ENCODE measurements at regions not wholly inside any gene's neighbourhood (a gene's known extent, or its start where the extent isn't known, plus 50 kb on each side); places are given as distances from the start of the nearest gene placed in this dataset.

DNA sequence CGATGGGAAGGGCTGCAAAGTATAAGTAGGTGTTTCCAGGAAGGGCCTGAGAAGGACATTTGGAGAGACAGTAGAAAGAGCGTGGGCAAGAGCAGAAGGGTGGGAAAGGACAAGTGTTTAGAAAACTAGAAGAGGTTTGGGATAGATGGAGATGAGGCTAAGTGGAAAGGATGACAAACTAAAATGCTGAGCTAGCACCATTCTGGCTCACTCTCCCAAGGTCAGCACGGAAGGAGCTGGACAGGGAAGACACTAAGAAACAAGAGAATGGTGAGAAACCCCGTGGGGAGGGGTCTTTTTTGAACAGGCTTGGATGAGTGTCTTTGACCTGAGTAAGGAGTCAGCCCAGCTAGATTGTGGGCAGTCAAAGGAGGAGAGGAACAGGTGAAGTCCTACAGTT lies 286.0 kb downstream of the CDK5RAP2 start:
- H3K9me3 ChIP-seq (ENCODE audit: control insufficient read depth, low read length) = no peaks in the 10 kb centered on the region
- H3K4me3 ChIP-seq (ENCODE audit: extremely low read depth, insufficient read depth, low read length, poor library complexity, severe bottlenecking) = no peak overlapping the region
- 81 to 87% methylated on average over 4 of the region's 4 CpGs for WGBS, 2 experiments (ENCODE audit: insufficient coverage in 2 of 2)
- no peaks in the 10 kb centered on the region for H3K4me1 ChIP-seq (ENCODE audit: control insufficient read depth, insufficient read depth, low read length, poor library complexity, severe bottlenecking)
- H3K27ac ChIP-seq (ENCODE audit: low read depth, low read length, severe bottlenecking) = no peak overlapping the region
- H3K36me3 ChIP-seq (ENCODE audit: control insufficient read depth, insufficient read depth, low read length) = no peaks in the 10 kb centered on the region

DNA sequence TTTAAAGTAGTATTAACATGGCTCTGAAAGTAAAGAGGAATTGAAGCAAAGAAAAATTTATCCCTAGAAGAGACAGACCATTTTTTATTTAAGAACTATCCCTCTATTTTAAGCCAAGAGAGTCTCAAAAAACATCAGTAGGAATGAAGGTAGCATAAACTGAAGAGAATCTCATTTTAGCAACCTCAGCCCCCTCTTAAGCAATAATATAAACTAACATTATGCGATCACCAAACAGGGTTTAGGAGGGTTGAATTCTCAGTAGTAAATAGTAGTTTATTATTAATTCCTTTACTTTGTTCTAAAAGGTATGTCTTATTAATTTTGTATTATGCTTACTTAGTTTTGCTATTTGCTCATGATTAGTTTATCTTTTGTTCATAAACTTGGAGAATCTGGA lies 287.4 kb downstream of the CDK5RAP2 start:
- no CpG with 5 or more reads among the region's 1 CpG for WGBS, 2 experiments (ENCODE audit: insufficient coverage in 2 of 2)
- Histone ChIP-seq H3K27ac (ENCODE audit: low read depth, low read length, severe bottlenecking) (no peak overlapping the region), H3K4me1 (ENCODE audit: control insufficient read depth, insufficient read depth, low read length, poor library complexity, severe bottlenecking) (no peaks in the 10 kb centered on the region), H3K4me3 (ENCODE audit: extremely low read depth, insufficient read depth, low read length, poor library complexity, severe bottlenecking) (no peak overlapping the region), H3K9me3 (ENCODE audit: control insufficient read depth, low read length) (no peaks in the 10 kb centered on the region), H3K36me3 (ENCODE audit: control insufficient read depth, insufficient read depth, low read length) (no peaks in the 10 kb centered on the region)

DNA sequence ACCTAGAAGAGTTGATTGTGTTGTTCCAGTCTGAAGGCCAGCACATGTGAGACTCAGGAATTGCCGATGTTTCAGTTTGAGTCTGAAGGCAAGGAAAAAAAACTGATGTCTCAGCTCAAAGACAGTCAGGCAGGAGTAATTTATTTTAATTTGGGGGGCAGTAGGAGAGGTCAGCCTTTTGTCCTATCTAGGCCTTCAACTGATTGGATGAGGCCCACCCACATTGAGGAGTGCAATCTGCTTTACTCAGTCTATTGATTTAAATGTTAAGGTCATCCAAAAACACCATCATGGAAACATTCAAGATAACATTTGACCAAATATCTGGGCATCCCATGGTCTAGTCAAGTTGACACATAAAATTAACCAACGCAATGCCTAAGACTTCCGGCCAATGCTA lies 288.9 kb downstream of the CDK5RAP2 start:
- Histone ChIP-seq H3K27ac (ENCODE audit: low read depth, low read length, severe bottlenecking) (no peak overlapping the region), H3K9me3 (ENCODE audit: control insufficient read depth, low read length) (no peaks in the 10 kb centered on the region), H3K4me1 (ENCODE audit: control insufficient read depth, insufficient read depth, low read length, poor library complexity, severe bottlenecking) (no peaks in the 10 kb centered on the region), H3K36me3 (ENCODE audit: control insufficient read depth, insufficient read depth, low read length) (no peaks in the 10 kb centered on the region), H3K4me3 (ENCODE audit: extremely low read depth, insufficient read depth, low read length, poor library complexity, severe bottlenecking) (no peak overlapping the region)
- WGBS, 2 experiments (ENCODE audit: insufficient coverage in 2 of 2) = 96 to 100% methylated on average over 3 of the region's 3 CpGs

DNA sequence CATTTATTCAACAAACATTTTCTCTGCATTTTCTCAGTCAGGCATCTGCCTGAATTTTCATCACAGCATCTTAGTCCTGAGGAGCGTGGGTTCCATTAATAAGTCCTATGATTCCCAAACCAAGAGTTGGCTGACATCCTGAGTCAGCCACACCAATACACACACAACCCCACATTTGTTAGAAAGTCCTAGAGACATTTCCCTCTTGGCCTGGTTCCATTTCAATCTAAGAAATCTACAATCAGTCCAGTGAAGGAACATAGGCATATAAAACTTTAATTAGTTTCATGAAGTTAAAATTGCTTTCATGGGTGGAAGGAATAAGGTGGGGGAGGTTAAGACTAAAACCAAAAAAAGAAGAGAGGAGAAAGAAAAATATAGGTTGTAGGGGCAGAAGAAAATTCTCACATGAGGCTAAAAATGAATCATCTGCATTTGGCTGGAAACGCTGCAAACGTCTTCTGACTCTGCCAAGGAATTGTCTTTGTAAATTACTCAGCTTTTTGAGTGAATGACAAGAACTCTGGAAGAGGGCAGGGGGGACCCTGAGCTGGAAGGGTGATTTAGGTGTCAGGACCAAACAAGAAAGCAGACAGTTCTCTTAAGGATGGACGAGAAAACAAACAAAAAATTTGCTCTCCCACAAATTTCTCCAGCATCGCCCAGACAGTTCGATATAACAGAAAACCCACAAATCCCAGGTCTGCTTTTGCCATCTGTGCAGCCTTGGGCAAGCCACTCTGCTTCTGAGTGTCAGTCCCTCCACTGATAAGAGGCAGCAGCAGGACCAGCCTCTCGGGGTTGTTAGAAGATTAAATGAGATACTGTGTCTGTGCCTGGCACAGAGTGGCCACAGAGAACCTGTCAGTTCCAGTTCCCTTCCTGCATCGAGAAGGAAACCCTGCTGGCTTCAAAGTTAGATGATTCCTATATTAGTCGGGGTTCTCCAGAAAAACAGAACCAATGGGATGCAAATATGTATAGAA lies 289.7 kb downstream of the CDK5RAP2 start:
- Histone ChIP-seq H3K9me3 (ENCODE audit: control insufficient read depth, low read length) (no peaks in the 10 kb centered on the region), H3K36me3 (ENCODE audit: control insufficient read depth, insufficient read depth, low read length) (no peaks in the 10 kb centered on the region), H3K27ac (ENCODE audit: low read depth, low read length, severe bottlenecking) (no peak overlapping the region), H3K4me1 (ENCODE audit: control insufficient read depth, insufficient read depth, low read length, poor library complexity, severe bottlenecking) (no peaks in the 10 kb centered on the region), H3K4me3 (ENCODE audit: extremely low read depth, insufficient read depth, low read length, poor library complexity, severe bottlenecking) (no peak overlapping the region)
- WGBS, 2 experiments (ENCODE audit: insufficient coverage in 2 of 2) = 87 to 92% methylated on average over 9 of the region's 9 CpGs

DNA sequence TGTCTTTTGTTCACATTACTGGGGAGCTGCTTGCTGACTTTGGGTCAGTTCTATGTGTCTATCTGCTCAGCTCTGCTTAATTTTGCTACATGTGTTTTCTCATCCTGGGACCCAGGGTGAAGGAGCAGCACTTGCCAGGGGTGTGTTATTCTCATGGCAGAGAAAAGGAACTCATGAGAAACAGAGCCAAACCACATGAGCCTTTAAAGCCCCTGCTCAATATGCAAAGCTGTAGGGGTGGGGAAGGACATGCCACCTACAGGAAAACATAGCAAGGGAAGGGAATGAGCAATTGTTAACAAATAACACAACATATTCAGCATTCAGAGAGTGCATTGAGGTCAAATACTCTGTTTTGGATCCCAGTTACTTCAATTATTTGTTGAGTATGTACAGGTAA lies 290.9 kb downstream of the CDK5RAP2 start:
- Histone ChIP-seq H3K4me1 (ENCODE audit: control insufficient read depth, insufficient read depth, low read length, poor library complexity, severe bottlenecking) (no peaks in the 10 kb centered on the region), H3K4me3 (ENCODE audit: extremely low read depth, insufficient read depth, low read length, poor library complexity, severe bottlenecking) (no peak overlapping the region), H3K9me3 (ENCODE audit: control insufficient read depth, low read length) (no peaks in the 10 kb centered on the region), H3K27ac (ENCODE audit: low read depth, low read length, severe bottlenecking) (no peak overlapping the region), H3K36me3 (ENCODE audit: control insufficient read depth, insufficient read depth, low read length) (no peaks in the 10 kb centered on the region)

DNA sequence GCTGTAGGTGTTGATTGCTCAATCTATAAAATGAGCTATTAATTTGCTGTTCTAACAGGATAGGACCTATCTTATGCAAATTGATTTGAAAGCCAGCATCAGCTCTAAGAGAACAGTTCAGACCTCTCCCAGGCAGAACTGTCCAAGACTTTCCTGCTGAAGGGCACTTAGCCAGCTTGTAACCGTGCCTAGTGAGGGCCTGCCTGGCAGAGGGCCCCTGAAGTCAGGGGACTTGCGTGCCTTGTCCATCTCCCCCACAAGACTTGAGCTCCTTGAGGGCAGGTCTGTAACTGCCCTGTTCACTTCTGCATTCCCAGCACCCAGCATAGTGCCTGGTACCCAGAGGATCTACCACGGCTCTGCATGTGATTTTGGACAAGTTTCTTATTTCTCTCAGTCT lies 293.4 kb downstream of the CDK5RAP2 start:
- no peak overlapping the region for H3K27ac ChIP-seq (ENCODE audit: low read depth, low read length, severe bottlenecking)
- WGBS, 2 experiments (ENCODE audit: insufficient coverage in 2 of 2) = 84 to 94% methylated on average over 2 to 3 of the region's 3 CpGs
- no peaks in the 10 kb centered on the region for H3K36me3 ChIP-seq (ENCODE audit: control insufficient read depth, insufficient read depth, low read length)
- H3K4me3 ChIP-seq (ENCODE audit: extremely low read depth, insufficient read depth, low read length, poor library complexity, severe bottlenecking) = no peak overlapping the region
- no peaks in the 10 kb centered on the region for H3K4me1 ChIP-seq (ENCODE audit: control insufficient read depth, insufficient read depth, low read length, poor library complexity, severe bottlenecking)
- H3K9me3 ChIP-seq (ENCODE audit: control insufficient read depth, low read length) = no peaks in the 10 kb centered on the region

DNA sequence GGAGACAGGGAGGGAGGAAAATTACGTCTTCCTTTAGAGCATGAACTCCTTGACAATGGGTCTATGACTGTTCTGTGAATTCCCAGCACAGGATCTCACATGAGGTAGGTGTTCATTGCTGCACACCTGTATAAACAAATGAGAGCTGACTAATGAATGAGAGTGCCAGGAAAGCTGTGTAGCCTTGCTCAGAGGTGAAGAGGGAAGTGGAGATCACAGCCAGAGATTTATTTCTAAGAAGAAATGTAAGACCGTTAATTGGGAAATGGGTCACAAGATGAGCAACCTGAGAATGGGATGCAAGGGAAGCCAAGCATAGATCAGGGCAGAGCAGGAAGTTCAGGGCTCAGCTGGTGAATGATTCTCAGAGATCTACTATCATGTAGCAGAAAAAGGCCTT lies 295.1 kb downstream of the CDK5RAP2 start:
- Histone ChIP-seq H3K4me1 (ENCODE audit: control insufficient read depth, insufficient read depth, low read length, poor library complexity, severe bottlenecking) (no peaks in the 10 kb centered on the region), H3K9me3 (ENCODE audit: control insufficient read depth, low read length) (no peaks in the 10 kb centered on the region), H3K27ac (ENCODE audit: low read depth, low read length, severe bottlenecking) (no peak overlapping the region), H3K36me3 (ENCODE audit: control insufficient read depth, insufficient read depth, low read length) (no peaks in the 10 kb centered on the region), H3K4me3 (ENCODE audit: extremely low read depth, insufficient read depth, low read length, poor library complexity, severe bottlenecking) (no peak overlapping the region)
- 77 to 86% methylated on average over 1 to 2 of the region's 2 CpGs for WGBS, 2 experiments (ENCODE audit: insufficient coverage in 2 of 2)

DNA sequence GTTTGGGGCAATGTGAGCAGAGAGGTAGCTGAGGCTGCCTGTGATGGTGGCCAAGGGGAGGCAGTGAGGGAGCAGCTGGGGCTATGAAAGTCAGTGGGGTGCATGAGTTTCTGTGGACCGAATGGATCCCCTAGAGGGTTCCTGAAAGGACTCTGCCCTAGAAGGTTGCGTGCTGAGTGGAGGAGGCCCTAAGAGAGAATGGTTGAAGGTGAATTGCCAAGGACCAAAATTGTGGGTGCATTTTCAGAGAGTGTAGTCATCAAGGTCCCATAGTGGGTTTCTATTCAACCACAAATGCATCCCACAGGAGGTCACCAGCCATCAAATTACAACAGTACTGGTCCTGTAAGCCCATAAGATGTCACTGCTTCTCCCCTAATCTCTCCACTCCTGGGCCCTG lies 298.3 kb downstream of the CDK5RAP2 start:
- H3K27ac ChIP-seq (ENCODE audit: low read depth, low read length, severe bottlenecking) = no peak overlapping the region
- no peak overlapping the region for H3K4me3 ChIP-seq (ENCODE audit: extremely low read depth, insufficient read depth, low read length, poor library complexity, severe bottlenecking)
- WGBS, 2 experiments (ENCODE audit: insufficient coverage in 2 of 2) = 76 to 88% methylated on average over 2 of the region's 2 CpGs
- H3K4me1 ChIP-seq (ENCODE audit: control insufficient read depth, insufficient read depth, low read length, poor library complexity, severe bottlenecking) = no peaks in the 10 kb centered on the region
- no peaks in the 10 kb centered on the region for H3K9me3 ChIP-seq (ENCODE audit: control insufficient read depth, low read length)
- H3K36me3 ChIP-seq (ENCODE audit: control insufficient read depth, insufficient read depth, low read length) = no peaks in the 10 kb centered on the region

DNA sequence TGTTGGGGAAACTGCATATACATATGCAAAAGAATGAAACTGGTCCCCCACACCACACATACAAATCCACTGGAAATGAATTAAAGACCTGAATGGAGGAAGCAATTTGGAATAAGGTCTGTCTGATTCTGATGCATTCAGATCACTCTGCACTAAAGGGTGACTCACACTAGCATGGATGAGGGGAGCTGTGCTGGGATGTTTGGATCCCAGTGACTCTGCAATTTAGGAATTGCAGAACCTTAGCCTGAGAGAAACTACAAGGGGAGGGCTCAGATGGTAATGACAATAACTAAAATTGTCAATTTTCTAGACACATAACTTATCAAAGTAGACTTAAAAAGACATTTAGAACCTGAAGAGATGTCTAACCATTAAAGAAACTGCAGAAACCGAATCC lies 312.0 kb downstream of the CDK5RAP2 start:
- Histone ChIP-seq H3K27ac (ENCODE audit: low read depth, low read length, severe bottlenecking) (no peak overlapping the region), H3K9me3 (ENCODE audit: control insufficient read depth, low read length) (no peaks in the 10 kb centered on the region), H3K36me3 (ENCODE audit: control insufficient read depth, insufficient read depth, low read length) (no peaks in the 10 kb centered on the region), H3K4me3 (ENCODE audit: extremely low read depth, insufficient read depth, low read length, poor library complexity, severe bottlenecking) (no peak overlapping the region), H3K4me1 (ENCODE audit: control insufficient read depth, insufficient read depth, low read length, poor library complexity, severe bottlenecking) (no peaks in the 10 kb centered on the region)
- no CpG with 5 or more reads among the region's 1 CpG for WGBS, 2 experiments (ENCODE audit: insufficient coverage in 2 of 2)

DNA sequence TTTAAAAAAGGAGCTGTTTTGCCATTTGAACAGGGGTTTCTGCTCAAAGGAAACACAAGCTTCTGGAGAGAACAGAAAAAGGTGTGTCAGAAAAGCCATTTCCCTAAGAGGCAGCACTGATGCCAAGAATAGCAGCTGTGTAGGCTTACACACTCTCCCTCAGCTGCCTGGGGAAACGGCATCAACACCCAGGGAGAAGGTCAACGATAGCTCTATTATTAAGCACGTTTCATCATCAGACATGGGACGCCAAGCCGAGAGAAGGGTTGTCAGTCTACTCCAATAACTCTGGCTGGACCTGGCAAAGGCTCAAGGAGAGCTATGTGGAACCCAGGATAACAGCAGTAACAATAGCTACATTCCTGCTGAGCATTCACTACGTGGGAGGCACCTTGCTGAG lies 314.2 kb downstream of the CDK5RAP2 start:
- H3K36me3 ChIP-seq (ENCODE audit: control insufficient read depth, insufficient read depth, low read length) = no peaks in the 10 kb centered on the region
- H3K27ac ChIP-seq (ENCODE audit: low read depth, low read length, severe bottlenecking) = no peak overlapping the region
- H3K4me3 ChIP-seq (ENCODE audit: extremely low read depth, insufficient read depth, low read length, poor library complexity, severe bottlenecking) = no peak overlapping the region
- H3K4me1 ChIP-seq (ENCODE audit: control insufficient read depth, insufficient read depth, low read length, poor library complexity, severe bottlenecking) = no peaks in the 10 kb centered on the region
- H3K9me3 ChIP-seq (ENCODE audit: control insufficient read depth, low read length) = no peaks in the 10 kb centered on the region
- 71 to 80% methylated on average over 5 of the region's 6 CpGs for WGBS, 2 experiments (ENCODE audit: insufficient coverage in 2 of 2)

DNA sequence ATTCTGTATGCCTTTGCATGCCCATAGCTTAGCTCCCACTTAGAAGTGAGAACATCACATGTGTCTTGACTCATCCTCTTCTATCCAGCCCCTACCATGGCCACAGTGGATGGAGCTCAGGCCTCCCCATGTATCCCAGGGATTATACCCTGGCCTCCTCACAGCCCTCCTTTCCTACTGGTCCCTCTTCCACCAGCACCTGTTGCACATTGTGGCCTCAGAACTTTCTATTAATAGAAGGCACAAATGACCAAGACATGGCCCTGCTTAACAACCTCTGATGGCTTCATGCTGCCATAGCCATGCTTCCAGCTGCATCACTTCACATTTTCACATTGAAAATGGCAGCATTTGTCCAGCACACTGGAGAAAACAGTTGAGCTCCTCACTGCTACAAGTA lies 315.4 kb downstream of the CDK5RAP2 start:
- Histone ChIP-seq H3K9me3 (ENCODE audit: control insufficient read depth, low read length) (no peaks in the 10 kb centered on the region), H3K36me3 (ENCODE audit: control insufficient read depth, insufficient read depth, low read length) (no peaks in the 10 kb centered on the region), H3K4me3 (ENCODE audit: extremely low read depth, insufficient read depth, low read length, poor library complexity, severe bottlenecking) (no peak overlapping the region), H3K27ac (ENCODE audit: low read depth, low read length, severe bottlenecking) (no peak overlapping the region), H3K4me1 (ENCODE audit: control insufficient read depth, insufficient read depth, low read length, poor library complexity, severe bottlenecking) (no peaks in the 10 kb centered on the region)

Data from mesodermal cell (in vitro differentiated cells).